T-helper 1 cell treated with Interleukin-12 subunit alpha and Interleukin-12 subunit beta and Interleukin-4 antibody, amounts not matched to agents 30 ng/mL and 1 ng/mL, for 36 hours (primary cell): ENCODE measurements at regions not wholly inside any gene's neighbourhood (a gene's known extent, or its start where the extent isn't known, plus 50 kb on each side); places are given as distances from the start of the nearest gene placed in this dataset.

Experiments
- intact Hi-C: fragments of 100-400 bp; cut with micrococcal nuclease; formaldehyde crosslinking; loops from one replicate; pipeline ENCODE4 v1.15.1; 2024

GRCh38 chr14:58730792-58731464 lies 93.2 kb downstream of the DACT1 start:
- intact Hi-C loops: no loop called here

GRCh38 chr14:58731465-58732293 lies 93.9 kb downstream of the DACT1 start:
- intact Hi-C loops: no loop called here

- intact Hi-C loops: no loop called here
These were observed 94.6 kb downstream of the DACT1 start for GRCh38 chr14:58732387-58732786.

- intact Hi-C loops: no loop called here
These were observed 95.9 kb downstream of the DACT1 start for GRCh38 chr14:58733451-58734208.

DNA sequence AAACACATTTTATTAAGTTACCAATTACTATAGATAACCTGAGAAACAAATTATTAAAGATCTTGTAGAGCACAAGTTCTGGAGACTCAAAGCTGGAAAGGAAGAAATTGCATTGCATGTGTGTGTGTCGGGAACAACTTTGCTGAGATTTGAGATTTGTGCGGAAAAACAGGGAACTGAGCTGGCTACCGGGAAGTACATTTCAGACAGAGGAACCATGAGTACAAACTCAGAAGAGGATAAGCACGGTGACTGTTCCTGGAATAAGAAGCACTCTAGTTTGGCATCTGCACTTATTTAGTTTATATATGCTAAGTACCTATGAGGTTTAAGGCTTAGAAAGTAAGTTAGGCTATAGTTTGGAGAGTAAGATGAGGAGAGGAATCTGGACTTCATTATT lies 97.8 kb downstream of the DACT1 start:
- intact Hi-C loops: no loop called here

GRCh38 chr14:58736606-58737005 lies 98.8 kb downstream of the DACT1 start:
- intact Hi-C loops: no loop called here

- intact Hi-C loops: no loop called here
These were observed 99.7 kb downstream of the DACT1 start for GRCh38 chr14:58737511-58737910.

DNA sequence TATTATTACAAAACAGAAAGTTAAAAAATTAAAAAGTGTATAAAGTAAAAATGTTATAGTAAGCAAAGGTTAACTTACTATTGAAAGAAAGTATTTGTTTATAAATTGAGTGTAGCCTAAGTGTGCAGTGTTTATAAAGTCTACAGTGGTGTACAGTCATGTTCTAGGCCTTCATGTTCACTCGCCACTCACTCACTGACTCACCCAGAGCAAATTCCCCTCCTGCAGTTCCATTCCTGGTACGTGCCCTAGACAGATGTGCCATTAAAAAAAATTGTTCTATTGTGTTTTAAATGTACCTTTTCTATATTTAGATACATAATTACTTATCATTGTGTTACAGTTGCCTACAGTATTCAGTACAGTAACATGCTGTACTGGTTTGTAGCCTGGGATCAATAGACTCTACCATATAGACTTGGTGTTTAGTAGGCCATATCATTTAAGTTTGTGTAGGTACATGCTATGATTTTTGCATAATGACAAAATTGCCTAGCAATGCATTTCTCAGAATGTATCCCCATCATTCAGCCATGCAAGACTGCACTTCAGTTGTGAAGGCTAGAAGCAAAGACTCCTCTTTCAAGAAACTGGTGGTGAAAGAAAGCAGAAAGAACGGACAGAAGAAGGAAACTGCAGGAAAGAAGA lies 100.6 kb downstream of the DACT1 start:
- intact Hi-C loops: no loop called here

DNA sequence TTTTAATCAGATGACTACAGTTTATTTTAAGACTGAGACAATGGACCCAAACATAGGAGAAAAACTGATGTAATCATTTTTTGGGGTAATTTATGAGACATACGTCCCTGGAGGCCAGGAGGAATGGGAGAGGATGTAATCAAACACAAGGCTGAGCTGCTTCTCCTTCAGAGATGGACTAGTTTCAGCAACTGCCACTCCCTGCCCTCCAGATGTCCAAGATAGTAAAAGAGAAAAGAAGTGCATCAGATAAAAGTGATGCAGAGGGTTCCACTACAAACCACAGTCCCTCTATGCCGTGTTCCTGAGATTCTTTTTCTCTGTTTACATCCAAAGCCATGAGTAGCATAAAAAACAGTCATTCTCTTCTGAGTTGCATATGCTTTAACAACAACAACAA lies 101.1 kb downstream of the DACT1 start:
- intact Hi-C loops: no loop called here

DNA sequence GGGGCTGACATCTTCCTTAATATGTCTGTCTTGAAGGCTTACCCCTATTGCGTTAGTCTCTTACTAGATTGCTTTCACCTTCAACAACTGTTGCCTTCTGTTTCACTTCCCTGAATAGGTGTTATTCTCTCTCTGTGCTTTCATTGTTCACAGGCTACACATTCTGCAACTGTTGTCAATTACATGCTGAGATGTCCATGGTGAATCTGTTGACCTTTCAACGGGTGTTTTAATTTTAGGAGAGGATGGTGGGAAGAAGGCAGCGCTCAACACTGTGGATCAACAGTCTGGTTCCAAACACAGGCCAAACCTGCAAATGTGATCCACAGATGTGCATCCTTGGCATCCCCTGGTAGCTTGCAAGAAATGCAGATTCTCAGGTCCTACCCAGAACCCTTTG lies 101.9 kb downstream of the DACT1 start:
- intact Hi-C loops: no loop called here

- intact Hi-C loops: no loop called here
These were observed 102.7 kb downstream of the DACT1 start for GRCh38 chr14:58740379-58740935.

DNA sequence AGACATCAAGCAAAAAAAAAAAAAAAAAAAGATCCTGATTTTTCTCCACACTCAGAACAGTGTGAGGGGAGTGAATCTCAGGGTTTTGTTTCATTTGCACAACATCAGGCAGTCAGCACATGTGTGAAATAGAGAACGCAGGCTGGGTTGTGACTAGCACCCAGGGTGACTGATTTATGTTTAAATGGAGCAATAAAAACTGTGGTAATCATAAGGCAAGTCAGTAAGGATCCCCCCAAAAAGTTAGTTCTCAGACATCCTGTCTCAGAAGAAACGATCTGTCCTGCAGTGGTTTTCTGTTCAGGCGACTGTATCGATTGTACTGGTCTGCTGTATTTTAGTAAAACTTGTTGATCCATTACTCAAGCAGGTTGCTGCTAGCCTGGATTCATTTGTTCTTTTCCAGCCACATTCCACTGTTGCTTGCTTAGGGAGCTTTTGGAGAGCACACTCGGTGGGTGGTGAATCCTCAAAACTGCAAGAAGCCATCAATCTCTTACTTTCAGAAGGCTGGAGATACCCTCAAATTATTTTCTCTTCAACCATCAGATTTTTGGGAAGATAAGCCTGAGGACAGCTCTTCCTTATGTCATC lies 107.1 kb downstream of the DACT1 start:
- intact Hi-C loops: loop anchor here (5.0 kb wide), 1 partner anchor 108 kb away; the partner anchor contains the start of gene DACT1

DNA sequence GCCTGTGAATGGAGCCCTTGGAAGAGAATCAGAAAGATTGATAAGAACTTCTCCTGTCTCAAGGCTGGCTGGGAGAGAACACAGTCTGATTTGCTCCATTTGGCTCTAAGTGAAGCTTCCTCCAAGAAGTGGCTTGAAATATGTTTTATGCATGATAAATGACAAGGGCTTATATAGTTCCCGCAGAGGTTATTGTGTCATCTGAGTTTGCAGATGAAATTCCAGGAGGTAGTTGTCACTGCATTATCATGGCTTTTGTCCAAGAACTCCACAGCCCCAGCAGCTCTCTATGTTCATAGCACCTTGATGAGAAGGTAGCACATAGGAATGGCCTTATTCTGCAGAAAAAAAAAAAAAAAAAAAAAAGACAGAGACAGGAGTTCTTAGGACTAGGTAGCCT lies 108.5 kb downstream of the DACT1 start:
- intact Hi-C loops: loop anchor here (5.0 kb wide), 1 partner anchor 109 kb away; the partner anchor contains the start of gene DACT1

DNA sequence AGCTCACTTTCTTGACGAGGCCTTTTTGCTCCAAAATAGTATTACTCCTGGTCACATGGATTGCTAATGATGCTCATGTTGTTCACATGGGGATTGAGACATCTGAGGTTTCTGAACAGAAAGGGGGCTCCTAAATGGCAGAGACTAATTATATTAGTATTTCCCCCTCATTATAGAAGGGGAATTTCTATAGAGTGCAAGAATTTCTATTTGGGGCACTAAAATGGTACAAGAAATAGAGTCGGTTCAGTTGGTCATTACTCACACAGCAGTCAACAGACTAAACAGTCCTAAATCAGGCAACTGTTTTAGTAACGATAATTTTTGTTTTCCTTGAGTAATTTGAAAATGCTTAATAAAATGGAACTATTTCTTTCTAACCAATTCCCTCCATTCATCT lies 108.9 kb downstream of the DACT1 start:
- intact Hi-C loops: loop anchor here (5.0 kb wide), 1 partner anchor 109 kb away; the partner anchor contains the start of gene DACT1

DNA sequence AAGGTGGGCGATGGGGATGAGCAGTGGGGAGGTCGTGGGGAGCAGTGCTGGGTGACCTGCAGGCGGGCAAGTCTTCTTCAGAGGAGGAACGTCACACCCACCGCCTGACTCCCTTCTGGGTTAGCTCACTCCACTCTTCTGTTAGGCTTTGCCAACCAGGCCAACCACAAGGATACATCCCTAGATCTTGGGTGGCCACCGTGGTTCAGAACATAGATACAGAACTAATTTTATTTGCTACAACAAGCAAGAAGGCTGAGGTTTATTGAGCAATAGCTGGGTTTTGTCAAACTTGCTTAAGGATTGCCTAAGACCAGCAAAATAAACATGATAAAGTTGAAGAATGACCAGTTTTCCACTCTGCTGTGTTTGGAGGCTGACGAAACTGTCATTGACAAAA lies 109.4 kb downstream of the DACT1 start:
- intact Hi-C loops: loop anchor here (5.0 kb wide), 1 partner anchor 110 kb away; the partner anchor contains the start of gene DACT1

GRCh38 chr14:58748251-58748650 lies 110.5 kb downstream of the DACT1 start:
- intact Hi-C loops: loop anchor here (5.0 kb wide), 1 partner anchor 111 kb away; the partner anchor contains the start of gene DACT1

GRCh38 chr14:58749066-58749669 lies 111.4 kb downstream of the DACT1 start:
- intact Hi-C loops: loop anchor here (5.0 kb wide), 1 partner anchor 112 kb away; the partner anchor contains the start of gene DACT1

DNA sequence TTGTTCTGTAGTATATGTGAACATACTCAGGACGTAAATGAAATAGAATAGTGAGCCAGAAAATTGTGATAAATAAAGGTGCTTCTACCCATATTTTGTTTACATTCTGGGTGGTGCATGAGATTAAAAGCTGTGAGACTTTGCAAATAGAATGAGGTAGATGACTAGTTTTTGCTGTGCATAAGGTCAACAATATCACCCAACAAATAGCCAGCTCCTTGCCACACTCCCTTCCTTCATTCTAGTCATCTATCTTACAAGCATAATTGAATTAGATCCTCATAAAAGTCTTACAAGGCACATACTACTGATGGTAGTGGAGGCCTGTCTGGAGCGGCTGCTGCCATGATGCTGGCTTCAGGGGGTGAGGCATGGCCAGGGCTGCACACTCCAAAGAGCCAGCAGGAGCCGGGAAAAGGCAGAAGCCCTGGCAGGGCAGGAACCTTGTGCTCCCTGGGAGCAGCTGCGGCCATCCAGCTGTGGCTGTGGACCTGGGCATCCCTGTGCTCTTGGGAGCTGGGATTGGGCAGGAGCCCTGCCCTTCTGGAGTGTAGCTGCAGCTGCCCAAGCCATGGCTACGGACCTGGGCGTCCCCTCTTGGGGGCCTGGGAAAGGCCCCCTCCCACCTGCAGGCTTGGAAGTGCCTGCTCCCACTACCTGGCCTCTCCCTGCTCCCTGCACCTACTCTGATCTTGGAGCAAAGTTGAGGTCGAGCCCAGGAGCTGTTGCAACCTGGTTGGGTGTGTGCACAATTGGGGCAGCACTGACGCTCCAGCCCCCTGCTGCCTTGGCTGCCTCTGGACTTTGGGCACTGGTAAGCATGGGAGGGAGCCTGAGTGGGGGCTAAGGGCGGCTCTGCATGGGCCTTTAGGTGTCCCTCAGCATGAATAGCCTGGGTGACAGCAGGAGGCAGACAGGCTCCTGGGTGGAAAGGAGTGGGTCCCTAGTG lies 112.8 kb downstream of the DACT1 start:
- intact Hi-C loops: no loop called here

- intact Hi-C loops: no loop called here
These were observed 114.0 kb downstream of the DACT1 start for GRCh38 chr14:58751788-58752187.
